ENCODE measurements at regions not wholly inside any gene's neighbourhood (a gene's known extent, or its start where the extent isn't known, plus 50 kb on each side); places are given as distances from the start of the nearest gene placed in this dataset.

GRCh38 chr6:21467091-21467490, 126.5 kb upstream of the SOX4 start:
- no peak for DNase-seq
- CTCF ChIA-PET: no interaction called here
- ATAC-seq (ENCODE audit: low read depth): no peak
- Mint-ChIP-seq H3K4me3 (no peak overlapping the region), H3K4me1 (no peaks in the 10 kb centered on the region), H3K36me3 (ENCODE audit: low read depth) (no peaks in the 10 kb centered on the region), H3K27ac (no peak overlapping the region), H3K9me3 (peaks cover 2% of the 10 kb centered on the region), H3K27me3 (no peaks in the 10 kb centered on the region)
- POLR2A ChIA-PET: no interaction called here
- intact Hi-C loops (cut with micrococcal nuclease): no loop called here
- TF ChIP-seq, protein P1, sequence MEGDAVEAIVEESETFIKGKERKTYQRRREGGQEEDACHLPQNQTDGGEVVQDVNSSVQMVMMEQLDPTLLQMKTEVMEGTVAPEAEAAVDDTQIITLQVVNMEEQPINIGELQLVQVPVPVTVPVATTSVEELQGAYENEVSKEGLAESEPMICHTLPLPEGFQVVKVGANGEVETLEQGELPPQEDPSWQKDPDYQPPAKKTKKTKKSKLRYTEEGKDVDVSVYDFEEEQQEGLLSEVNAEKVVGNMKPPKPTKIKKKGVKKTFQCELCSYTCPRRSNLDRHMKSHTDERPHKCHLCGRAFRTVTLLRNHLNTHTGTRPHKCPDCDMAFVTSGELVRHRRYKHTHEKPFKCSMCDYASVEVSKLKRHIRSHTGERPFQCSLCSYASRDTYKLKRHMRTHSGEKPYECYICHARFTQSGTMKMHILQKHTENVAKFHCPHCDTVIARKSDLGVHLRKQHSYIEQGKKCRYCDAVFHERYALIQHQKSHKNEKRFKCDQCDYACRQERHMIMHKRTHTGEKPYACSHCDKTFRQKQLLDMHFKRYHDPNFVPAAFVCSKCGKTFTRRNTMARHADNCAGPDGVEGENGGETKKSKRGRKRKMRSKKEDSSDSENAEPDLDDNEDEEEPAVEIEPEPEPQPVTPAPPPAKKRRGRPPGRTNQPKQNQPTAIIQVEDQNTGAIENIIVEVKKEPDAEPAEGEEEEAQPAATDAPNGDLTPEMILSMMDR (IDR thresholded peaks at IDR 0.05): no peak

GRCh38 chr6:21468461-21468860, 125.1 kb upstream of the SOX4 start:
- DNase-seq (no peak), ATAC-seq (ENCODE audit: low read depth) (no peak)
- ChIA-PET POLR2A (no interaction called here), CTCF (no interaction called here)
- Mint-ChIP-seq H3K36me3 (ENCODE audit: low read depth) (no peaks in the 10 kb centered on the region), H3K4me1 (no peaks in the 10 kb centered on the region), H3K27ac (no peak overlapping the region), H3K4me3 (no peak overlapping the region), H3K9me3 (peaks cover 2% of the 10 kb centered on the region), H3K27me3 (no peaks in the 10 kb centered on the region)
- intact Hi-C loops (cut with micrococcal nuclease): no loop called here
- TF ChIP-seq, protein P1 (IDR thresholded peaks at IDR 0.05): no peak

DNA sequence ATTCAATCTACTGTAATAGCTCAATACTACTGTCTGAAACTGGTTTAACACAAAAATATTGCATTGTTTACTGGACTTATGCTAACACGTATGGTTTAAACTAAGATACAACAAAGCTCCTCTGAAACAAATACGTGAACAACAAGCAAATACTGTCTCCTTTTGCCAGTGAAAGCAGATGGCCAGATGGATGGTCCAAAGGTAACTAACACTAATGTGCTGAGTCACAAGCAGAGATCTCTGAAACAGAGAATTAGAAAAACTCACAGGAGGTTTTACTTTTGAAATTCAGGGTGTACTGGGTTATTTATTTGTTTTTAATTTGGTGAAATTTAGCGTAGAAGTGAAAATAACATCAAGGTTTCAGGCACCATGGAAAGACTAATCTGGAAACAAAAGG, 124.3 kb upstream of the SOX4 start:
- Mint-ChIP-seq H3K27me3 (no peaks in the 10 kb centered on the region), H3K36me3 (ENCODE audit: low read depth) (no peaks in the 10 kb centered on the region), H3K4me3 (no peak overlapping the region), H3K9me3 (peaks cover 2% of the 10 kb centered on the region), H3K4me1 (no peaks in the 10 kb centered on the region), H3K27ac (no peak overlapping the region)
- intact Hi-C loops (cut with micrococcal nuclease): no loop called here
- TF ChIP-seq, protein P1 (IDR thresholded peaks at IDR 0.05): no peak
- no peak for DNase-seq
- ChIA-PET CTCF (no interaction called here), POLR2A (no interaction called here)
- ATAC-seq (ENCODE audit: low read depth): no peak

- H3K27me3 Mint-ChIP-seq: no peaks in the 10 kb centered on the region
- H3K9me3 Mint-ChIP-seq: peaks cover 2% of the 10 kb centered on the region
- no peaks in the 10 kb centered on the region for H3K4me1 Mint-ChIP-seq
- no peak for DNase-seq
- TF ChIP-seq, protein P1 (IDR thresholded peaks at IDR 0.05): no peak
- no peaks in the 10 kb centered on the region for H3K36me3 Mint-ChIP-seq (ENCODE audit: low read depth)
- no peak overlapping the region for H3K4me3 Mint-ChIP-seq
- intact Hi-C loops (cut with micrococcal nuclease): loop anchor here (5.0 kb wide), 1 partner anchor 424 kb away; no protein-coding TSS in a partner anchor
- CTCF ChIA-PET: no interaction called here
- ATAC-seq (ENCODE audit: low read depth): no peak
- no peak overlapping the region for H3K27ac Mint-ChIP-seq
- POLR2A ChIA-PET: no interaction called here
These were observed 117.4 kb upstream of the SOX4 start for GRCh38 chr6:21476112-21476511.

DNA sequence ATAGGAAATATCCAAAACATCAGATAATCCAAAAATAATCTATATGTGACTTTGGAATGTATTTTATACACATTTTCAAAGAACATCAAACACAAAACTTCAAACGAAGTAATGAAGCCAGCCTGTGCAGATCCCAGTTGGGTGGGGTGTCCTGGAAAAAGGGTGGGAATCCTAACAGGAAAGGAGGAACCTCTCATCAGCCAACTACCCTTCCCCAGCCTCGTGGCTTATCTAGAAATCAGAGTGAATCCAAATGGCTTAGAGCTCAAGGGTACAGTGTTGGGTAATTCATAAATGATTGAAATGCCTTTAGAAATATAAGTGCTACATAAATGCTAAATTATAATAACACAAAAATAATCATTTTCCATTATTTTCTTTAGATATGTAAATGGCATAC, 115.1 kb upstream of the SOX4 start:
- no peaks in the 10 kb centered on the region for H3K4me1 Mint-ChIP-seq
- CTCF ChIA-PET: no interaction called here
- H3K27ac Mint-ChIP-seq: no peak overlapping the region
- TF ChIP-seq, protein P1 (IDR thresholded peaks at IDR 0.05): no peak
- H3K9me3 Mint-ChIP-seq: no peaks in the 10 kb centered on the region
- no peaks in the 10 kb centered on the region for H3K36me3 Mint-ChIP-seq (ENCODE audit: low read depth)
- DNase-seq (no peak), ATAC-seq (ENCODE audit: low read depth) (no peak)
- POLR2A ChIA-PET: no interaction called here
- H3K4me3 Mint-ChIP-seq: no peak overlapping the region
- intact Hi-C loops (cut with micrococcal nuclease): loop anchor here (5.0 kb wide), 1 partner anchor 426 kb away; no protein-coding TSS in a partner anchor
- H3K27me3 Mint-ChIP-seq: peaks cover 4% of the 10 kb centered on the region
